Kidney (tissue), 13 donors: ENCODE measurements at regions not wholly inside any gene's neighbourhood (a gene's known extent, or its start where the extent isn't known, plus 50 kb on each side); places are given as distances from the start of the nearest gene placed in this dataset.

ENCODE experiments used
- DNase-seq, 5 donors: peaks; one replicate each; pipeline ENCODE4 v3.0.0-alpha.2; 2013 to 2020
- FAIRE-seq: peaks from 2 replicates; lab custom pipeline; 2012; peaks lifted over from hg19 to GRCh38; lab: Jason Lieb, UNC
- H3K27ac ChIP-seq, 2 donors: one replicate each; pipeline ENCODE4 v1.7.0; 2013; ENCODE audit warnings: low read depth in 2 of 2, low read length in 2 of 2, inconsistent platforms in 1 of 2
- H3K27me3 ChIP-seq: one replicate; pipeline ENCODE4 v1.7.1; 2013; ENCODE audit warnings: low read length, inconsistent platforms; ENCODE audit not compliant: control insufficient read depth, insufficient read depth
- H3K36me3 ChIP-seq, 3 donors: one replicate each; pipeline versions ENCODE4 v1.7.0 to v1.7.1; 2013; ENCODE audit warnings: low read length in 3 of 3, control low read depth in 1 of 3, inconsistent platforms in 1 of 3; ENCODE audit not compliant: insufficient read depth in 3 of 3, control insufficient read depth in 2 of 3
- H3K4me1 ChIP-seq, 3 donors: one replicate each; pipeline versions ENCODE4 v1.7.0 to v1.7.1; 2013; ENCODE audit warnings: low read length in 3 of 3, inconsistent platforms in 1 of 3, low read depth in 1 of 3; ENCODE audit not compliant: control insufficient read depth in 2 of 3, insufficient read depth in 2 of 3
- H3K4me3 ChIP-seq, 3 donors: one replicate each; pipeline versions ENCODE4 v1.7.0 to v1.8.1; 2013; ENCODE audit warnings: low read length in 3 of 3, control low read depth in 1 of 3, inconsistent platforms in 1 of 3
- H3K9ac ChIP-seq, 3 donors: one replicate each; pipeline versions ENCODE4 v1.7.0 to v1.7.1; 2013; ENCODE audit warnings: low read length in 3 of 3, control low read depth in 1 of 3, inconsistent platforms in 1 of 3
- H3K9me3 ChIP-seq, 3 donors: one replicate each; pipeline versions ENCODE4 v1.7.0 to v1.7.1; 2013; ENCODE audit warnings: low read length in 3 of 3, control low read depth in 1 of 3, inconsistent platforms in 1 of 3; ENCODE audit not compliant: control insufficient read depth in 2 of 3, insufficient read depth in 1 of 3
- intact Hi-C: fragments of 100-400 bp; cut with DNase I; formaldehyde crosslinking; loops from one replicate; pipeline ENCODE4 v1.11.1; 2022
- TF ChIP-seq, protein P1 (sequence below): IDR thresholded peaks from 3 replicates; pipeline ENCODE4 v1.5.1; 2012; ENCODE audit warnings: mild to moderate bottlenecking, moderate library complexity, borderline replicate concordance; ENCODE audit not compliant: insufficient read depth; ENCODE audit errors: extremely low read depth
- donor health status: control.
- donor health status: control.
- donor health status: control.
- donor health status: control.
- donor health status: control.
- donor health status: DM: yes; HTN: yes; CAD: no.
- donor health status: Normal renal cell carcinoma (clear cell type).

GRCh38 chr4:103923551-103923950, 203.8 kb upstream of the TACR3 start:
- no peak for FAIRE-seq

DNA sequence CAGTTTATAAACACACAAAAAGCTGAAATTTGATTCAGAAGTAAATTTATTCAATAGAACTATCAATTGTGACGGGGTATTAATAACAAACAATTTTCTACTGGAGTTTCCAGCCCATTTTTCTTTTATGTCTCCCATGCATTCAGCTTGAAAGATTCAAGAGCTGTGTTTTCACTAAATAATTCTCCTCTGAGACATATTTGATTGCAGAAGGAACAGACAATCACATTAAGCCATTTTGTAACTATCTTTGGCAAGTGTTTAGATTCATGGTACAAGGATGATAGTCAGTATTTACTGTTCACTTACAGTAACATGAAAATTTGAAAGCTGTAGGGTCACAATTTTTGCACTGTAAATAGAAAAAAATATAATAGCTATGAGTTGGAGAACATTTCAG, 198.4 kb upstream of the TACR3 start:
- Histone ChIP-seq H3K4me3 (no peak overlapping the region), H3K9me3 (no peaks in the 10 kb centered on the region), H3K27me3 (no peaks in the 10 kb centered on the region), H3K4me1 (no peaks in the 10 kb centered on the region), H3K27ac (no peak overlapping the region), H3K36me3 (no peaks in the 10 kb centered on the region), H3K9ac (no peak overlapping the region)
- DNase-seq (no peak), FAIRE-seq (no peak)
- TF ChIP-seq, protein P1, sequence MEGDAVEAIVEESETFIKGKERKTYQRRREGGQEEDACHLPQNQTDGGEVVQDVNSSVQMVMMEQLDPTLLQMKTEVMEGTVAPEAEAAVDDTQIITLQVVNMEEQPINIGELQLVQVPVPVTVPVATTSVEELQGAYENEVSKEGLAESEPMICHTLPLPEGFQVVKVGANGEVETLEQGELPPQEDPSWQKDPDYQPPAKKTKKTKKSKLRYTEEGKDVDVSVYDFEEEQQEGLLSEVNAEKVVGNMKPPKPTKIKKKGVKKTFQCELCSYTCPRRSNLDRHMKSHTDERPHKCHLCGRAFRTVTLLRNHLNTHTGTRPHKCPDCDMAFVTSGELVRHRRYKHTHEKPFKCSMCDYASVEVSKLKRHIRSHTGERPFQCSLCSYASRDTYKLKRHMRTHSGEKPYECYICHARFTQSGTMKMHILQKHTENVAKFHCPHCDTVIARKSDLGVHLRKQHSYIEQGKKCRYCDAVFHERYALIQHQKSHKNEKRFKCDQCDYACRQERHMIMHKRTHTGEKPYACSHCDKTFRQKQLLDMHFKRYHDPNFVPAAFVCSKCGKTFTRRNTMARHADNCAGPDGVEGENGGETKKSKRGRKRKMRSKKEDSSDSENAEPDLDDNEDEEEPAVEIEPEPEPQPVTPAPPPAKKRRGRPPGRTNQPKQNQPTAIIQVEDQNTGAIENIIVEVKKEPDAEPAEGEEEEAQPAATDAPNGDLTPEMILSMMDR = no peak
- intact Hi-C loops = no loop called here

More at GRCh38 chr4:103923551-103923950, 203.8 kb upstream of the TACR3 start:
- intact Hi-C loops = no loop called here
- Histone ChIP-seq H3K4me1 (no peaks in the 10 kb centered on the region), H3K27ac (no peak overlapping the region), H3K9me3 (no peaks in the 10 kb centered on the region), H3K27me3 (no peaks in the 10 kb centered on the region), H3K9ac (no peak overlapping the region), H3K36me3 (no peaks in the 10 kb centered on the region), H3K4me3 (no peak overlapping the region)
- no peak for DNase-seq
- TF ChIP-seq, protein P1 = no peak

DNA sequence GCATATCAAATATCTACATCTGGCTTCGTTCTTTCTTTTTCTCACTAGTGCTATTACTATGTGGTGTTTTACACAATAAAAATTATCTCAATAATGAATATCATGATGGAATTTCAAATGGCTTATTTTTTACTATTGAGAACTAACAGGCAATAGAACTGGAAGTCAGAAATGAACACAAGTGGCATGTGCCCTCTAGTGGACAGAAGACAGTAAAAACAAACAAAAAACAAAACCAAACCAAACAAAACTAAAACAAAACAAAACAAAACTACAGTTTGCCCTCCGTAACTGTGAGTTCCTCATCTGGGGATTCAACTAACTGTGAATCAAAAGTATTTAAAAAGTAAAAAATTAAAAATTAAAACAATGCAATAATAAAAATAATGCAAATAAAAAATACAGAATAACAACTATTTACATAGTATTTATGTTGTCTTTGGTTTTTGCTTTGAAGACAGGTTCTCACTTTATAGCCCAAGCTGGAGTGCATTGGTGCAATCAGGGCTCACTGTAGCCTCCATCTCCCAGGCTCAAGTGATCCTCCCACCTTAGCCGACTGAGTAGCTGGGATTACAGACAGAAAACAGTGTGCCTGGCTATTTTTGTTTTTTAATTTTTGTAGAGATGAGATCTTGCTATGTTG, 195.6 kb upstream of the TACR3 start:
- Histone ChIP-seq H3K36me3 (no peaks in the 10 kb centered on the region), H3K27ac (no peak overlapping the region), H3K27me3 (no peaks in the 10 kb centered on the region), H3K4me3 (no peak overlapping the region), H3K4me1 (no peaks in the 10 kb centered on the region), H3K9ac (no peak overlapping the region), H3K9me3 (no peaks in the 10 kb centered on the region)
- intact Hi-C loops = no loop called here
- TF ChIP-seq, protein P1 = peak; percentile 29
- peak in 2 of 5 donors; percentile 33 to 42 for DNase-seq
- peak; percentile 73 for FAIRE-seq

- intact Hi-C loops = no loop called here
- Histone ChIP-seq H3K4me3 (no peak overlapping the region), H3K27ac (no peak overlapping the region), H3K4me1 (no peaks in the 10 kb centered on the region), H3K9me3 (no peaks in the 10 kb centered on the region), H3K27me3 (no peaks in the 10 kb centered on the region), H3K9ac (no peak overlapping the region), H3K36me3 (no peaks in the 10 kb centered on the region)
- FAIRE-seq = no peak
- DNase-seq = no peak
- TF ChIP-seq, protein P1 = no peak
These were observed 187.6 kb upstream of the TACR3 start for GRCh38 chr4:103907414-103907813.
